LHCN-M2 (cell line): ENCODE measurements at regions not wholly inside any gene's neighbourhood (a gene's known extent, or its start where the extent isn't known, plus 50 kb on each side); places are given as distances from the start of the nearest gene placed in this dataset.

ENCODE experiments used
- DNase-seq: peaks from one replicate; pipeline ENCODE4 v3.0.0-alpha.2; 2012; ENCODE audit warnings: low read depth

DNA sequence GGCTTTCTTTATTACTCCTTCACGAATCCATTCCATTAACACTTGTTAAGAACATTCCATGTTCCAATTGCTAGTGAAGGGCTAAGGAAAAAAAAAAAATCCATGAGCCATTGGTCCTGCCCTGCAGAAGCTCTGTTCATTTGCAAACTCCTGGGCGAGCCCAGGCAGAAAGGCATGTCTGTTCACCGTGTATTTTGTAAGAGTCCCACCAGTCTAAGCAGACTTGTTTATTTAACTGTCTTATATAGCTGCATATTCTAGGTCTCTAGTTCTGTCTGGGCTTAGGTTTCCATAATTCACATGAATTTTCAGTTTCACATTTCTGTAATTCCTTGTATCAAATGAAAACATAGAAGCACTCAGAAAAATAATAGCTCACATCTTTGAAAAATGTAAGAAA, 97.4 kb upstream of the POU2AF2 start:
- no peak for DNase-seq

GRCh38 chr11:111137846-111138245, 107.7 kb upstream of the POU2AF2 start:
- DNase-seq, result no peak

GRCh38 chr11:111135778-111136570, 109.6 kb upstream of the POU2AF2 start:
- DNase-seq, result no peak

DNA sequence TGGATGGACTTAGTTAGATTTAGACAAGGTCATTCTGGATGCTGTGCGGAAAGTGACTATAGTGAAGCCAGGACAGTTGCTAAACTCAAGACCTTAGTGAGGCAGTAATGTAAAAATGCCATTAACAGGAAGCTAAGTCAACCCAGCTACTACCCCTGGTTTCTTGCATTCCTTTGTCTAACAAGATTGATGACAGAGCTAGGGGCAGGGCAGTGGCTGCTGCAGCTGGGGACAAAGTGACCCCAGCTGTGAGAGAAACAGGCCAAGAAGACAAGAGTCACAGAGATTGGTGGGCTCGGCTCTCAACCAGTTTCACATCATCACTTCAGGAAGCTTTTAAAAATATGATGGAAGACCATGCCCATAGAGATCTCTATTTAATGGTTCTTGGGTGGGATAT, 110.4 kb upstream of the POU2AF2 start:
- no peak for DNase-seq

- DNase-seq, result no peak
Measured at GRCh38 chr11:111128076-111128870, 117.3 kb upstream of the POU2AF2 start.

DNA sequence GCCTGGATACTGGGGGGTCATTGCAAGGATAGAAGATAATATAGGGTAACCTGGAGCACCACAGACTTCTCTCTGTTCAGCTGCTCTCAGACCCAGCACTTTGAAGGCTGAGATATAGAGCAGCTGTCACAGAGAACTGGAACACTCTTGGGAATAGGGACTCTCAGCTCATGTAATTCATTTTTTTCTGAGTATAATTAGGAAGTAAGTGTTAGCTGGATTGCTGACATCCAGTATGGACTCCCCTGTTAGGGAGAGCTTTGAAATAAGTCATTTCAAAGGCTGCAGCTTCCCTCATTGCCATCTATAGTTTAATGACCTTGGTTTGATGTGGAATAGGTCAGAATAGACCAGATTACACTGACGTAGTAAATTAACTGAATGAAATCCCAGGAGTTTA, 120.8 kb upstream of the POU2AF2 start:
- DNase-seq, result no peak

DNA sequence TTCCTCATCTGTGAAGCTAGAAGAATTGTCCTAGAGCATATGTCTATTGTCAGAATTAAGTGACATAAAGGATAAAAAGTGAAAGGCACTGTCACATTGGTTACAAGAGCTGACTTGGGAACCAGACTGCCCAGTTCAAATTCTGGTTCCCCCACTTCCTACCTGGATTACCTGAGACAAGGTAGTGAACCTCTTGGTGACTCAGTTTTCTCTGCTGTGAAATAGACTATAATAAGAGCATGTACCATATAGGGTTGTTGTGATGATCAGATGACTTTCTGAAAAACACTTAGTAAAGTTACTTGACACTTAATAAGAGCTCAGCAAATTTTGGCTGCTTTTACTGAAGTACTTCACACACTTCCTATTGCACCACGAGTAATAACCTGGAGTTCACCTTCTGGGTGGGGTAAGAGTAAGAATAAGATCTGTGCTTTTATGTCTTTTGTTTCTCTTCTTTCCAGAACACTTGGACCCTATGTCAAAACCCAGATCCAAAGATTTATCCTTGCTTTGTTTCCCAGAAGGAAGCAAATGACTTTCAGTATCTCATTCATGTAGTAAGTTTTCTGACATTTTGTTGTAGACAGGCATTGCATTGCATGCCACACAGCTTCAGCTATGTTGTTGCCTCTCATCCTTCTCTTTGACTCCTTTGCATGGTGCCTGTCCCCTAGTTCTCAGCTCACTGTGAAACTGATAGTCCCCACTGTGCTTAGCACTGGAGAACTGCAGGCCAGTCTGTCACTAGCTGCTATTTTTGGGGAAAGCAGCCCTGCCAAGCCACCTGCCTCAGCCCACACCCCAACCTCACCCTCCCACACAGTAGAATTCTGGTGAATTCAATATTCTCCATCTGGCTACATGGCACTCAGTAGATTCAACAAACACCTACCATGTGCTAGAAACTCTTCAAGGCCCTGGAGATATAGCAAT, 121.8 kb upstream of the POU2AF2 start:
- no peak for DNase-seq

GRCh38 chr11:111120696-111121302, 124.7 kb upstream of the POU2AF2 start:
- DNase-seq, result no peak

DNA sequence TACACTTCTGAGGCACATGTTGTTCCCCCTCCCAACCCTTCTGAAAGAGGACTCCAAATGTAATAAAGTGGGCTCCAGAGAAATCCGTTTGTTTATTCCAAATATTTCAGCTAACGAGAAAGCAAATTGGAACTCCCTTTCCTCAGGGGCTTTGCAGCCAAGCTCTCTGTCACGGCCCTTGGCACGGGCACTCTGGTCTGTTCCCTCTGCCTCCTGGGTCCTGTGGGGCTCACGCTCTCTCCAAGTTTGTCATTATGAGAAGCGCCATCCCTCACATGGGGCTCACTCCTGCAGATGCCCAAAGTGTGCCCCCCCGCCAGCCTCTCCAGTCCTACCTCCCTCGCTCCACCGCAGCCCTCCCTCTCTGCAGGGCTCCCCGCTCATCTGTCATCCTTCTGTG, 125.4 kb upstream of the POU2AF2 start:
- no peak for DNase-seq

- no peak for DNase-seq
Measured at GRCh38 chr11:111119751-111120150, 125.8 kb upstream of the POU2AF2 start.

- DNase-seq, result peak; percentile 31
Measured at GRCh38 chr11:111115890-111116289, 129.6 kb upstream of the POU2AF2 start.

DNA sequence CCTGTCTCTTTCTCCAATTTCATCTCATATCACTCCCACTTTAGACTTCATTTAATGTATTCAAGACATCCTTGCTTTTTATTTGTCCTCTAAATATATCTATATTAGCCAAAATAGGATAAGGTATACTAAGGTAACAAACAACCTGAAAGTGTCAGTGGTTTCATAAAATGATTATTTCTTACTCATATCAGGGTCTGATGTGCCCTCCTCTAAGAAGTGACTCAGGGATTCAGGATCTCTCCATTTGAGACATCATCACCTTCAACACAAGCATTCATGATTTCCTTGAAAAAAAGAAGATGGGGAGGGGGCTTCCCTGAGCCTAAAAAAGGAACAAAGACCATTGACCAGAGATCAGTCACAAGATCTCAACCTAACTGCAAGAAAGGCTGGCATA, 131.4 kb upstream of the POU2AF2 start:
- no peak for DNase-seq

- DNase-seq, result no peak
Measured at GRCh38 chr11:111112614-111113013, 132.9 kb upstream of the POU2AF2 start.

DNA sequence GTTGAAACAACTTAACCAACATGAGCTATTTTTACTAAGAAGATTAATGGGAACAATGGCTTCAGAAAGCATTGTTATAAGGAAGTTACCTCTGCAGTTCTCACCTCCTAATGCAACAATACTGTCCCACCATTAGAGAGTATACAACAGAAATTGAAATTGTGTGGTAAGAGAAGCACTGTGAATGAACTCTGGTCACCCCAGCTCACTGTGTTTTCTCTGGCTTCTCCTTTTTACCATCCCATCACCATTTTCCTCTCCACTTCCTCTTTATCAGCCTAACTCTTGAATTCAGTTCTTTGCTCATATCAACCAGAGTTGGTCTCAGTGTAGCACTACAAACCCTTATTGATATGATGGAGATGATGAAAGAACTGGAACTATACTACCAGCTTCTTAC, 138.0 kb upstream of the POU2AF2 start:
- no peak for DNase-seq

DNA sequence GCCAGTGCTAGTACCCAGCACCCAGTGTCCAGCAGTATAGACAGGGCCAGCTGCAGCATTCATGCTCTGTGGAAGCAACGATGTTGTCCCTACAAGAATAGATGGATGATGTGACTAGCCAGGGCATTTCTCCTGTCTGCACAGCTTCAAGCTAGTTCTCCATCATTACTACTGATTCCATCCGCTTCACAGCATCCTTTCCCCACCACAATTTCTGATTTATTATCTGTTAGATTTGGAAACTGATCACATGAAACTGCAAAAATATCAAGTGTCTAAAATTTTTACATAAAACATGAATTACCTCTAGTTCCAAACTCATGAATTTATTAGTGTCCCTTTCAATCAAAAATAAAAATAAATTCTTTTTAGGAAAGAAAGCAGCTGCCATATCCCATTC, 138.9 kb upstream of the POU2AF2 start:
- no peak for DNase-seq

DNA sequence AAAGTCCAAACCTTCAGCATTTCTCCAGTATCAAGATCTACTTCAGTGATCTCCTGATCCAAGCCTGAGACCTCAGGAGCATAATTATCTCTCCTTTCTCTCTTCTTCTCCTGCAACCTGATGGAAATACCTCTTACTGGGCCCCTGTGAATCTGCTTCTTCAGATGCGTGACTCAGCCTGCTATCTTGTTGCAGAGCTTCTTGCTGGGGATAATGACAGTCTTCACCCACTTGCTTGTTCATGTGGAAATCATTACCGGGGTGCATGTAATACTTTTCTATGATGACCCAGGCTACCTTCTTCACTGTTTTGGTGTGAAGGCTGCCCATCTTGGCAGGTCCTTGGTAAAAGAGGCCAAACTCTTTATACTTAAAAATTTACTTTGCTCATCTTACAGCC, 140.0 kb upstream of the POU2AF2 start:
- no peak for DNase-seq

- DNase-seq, result no peak
Measured at GRCh38 chr11:111104185-111104584, 141.3 kb upstream of the POU2AF2 start.

DNA sequence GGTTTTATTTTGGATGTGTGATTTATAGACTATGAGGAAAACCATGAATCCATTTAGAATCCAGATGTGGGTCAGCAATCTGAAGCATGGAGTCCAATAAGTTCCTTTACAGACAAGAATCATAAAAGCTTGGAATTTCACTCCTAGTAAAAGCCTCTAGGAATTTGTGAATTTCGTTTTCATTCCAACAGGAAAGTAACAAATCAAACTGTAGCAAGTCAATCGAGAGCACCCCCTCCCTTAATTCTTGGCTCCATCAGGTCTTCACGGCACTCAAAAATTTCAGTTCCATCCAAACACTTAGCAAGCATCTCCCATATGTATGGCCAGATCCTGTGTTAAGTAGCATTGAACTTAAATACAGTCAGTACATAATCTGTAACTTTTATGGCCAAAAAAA, 143.6 kb upstream of the POU2AF2 start:
- no peak for DNase-seq

DNA sequence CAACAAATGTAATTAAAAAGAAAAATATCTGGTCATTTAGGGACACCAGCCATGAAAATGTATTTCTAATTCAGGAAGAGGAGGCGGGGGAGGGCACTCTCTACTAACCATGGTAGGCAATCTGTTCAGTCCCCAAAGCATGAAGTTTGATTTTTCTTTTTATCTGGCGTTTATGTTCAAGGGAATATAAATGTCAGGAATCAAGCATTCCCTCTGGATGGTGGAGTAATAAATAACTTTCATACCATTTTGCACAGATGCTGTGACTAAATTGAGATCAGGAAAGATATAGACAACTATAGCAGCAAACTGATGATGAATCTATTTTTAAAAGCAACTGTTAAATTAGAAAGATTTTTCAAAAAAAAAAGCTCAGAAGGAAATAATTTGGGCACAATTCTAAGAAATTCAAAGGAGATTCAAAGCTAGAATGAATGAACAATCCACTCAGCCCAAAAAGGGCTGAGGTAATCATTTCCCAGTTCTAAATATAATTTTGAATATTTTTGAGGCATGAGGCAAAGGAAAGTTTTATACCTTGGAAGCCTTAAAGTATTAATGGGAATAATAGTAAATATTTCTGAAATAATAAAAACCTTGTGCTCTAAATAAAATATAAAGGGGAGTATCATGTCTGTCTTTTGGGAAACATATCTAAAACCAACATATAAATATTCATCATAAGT, 146.4 kb upstream of the POU2AF2 start:
- no peak for DNase-seq

DNA sequence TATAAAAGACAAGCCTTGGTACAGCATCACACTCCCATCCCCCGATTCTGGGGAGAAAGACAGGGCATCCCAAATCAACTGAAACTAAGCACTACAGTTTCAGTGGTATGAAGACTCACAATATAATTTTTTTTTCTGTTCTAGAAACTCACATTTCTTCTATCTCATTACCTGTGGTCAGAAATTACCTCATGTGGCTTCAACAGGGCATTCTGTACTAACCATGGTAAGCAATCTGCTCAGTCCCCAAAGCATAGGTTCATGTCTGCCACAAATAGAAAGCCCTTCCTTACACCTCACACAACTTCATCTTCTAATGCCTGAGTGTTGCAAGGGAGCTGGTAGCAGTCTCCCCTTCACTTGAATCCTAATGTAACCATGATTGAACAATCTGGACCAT, 147.4 kb upstream of the POU2AF2 start:
- DNase-seq, result no peak

GRCh38 chr11:111097191-111097590, 148.3 kb upstream of the POU2AF2 start:
- DNase-seq, result no peak
